Non-pigmented ciliary epithelial cell (primary cell): ENCODE measurements at regions not wholly inside any gene's neighbourhood (a gene's known extent, or its start where the extent isn't known, plus 50 kb on each side); places are given as distances from the start of the nearest gene placed in this dataset.
"Not testable (repeated sequence)": the region's sequence is repeated elsewhere in the genome, so short reads cannot be mapped to it uniquely, and the experiment has no call there.

ENCODE experiments used
- DNase-seq: peaks from one replicate; pipeline ENCODE4 v3.0.0-alpha.2; 2010; ENCODE audit warnings: low read depth

DNA sequence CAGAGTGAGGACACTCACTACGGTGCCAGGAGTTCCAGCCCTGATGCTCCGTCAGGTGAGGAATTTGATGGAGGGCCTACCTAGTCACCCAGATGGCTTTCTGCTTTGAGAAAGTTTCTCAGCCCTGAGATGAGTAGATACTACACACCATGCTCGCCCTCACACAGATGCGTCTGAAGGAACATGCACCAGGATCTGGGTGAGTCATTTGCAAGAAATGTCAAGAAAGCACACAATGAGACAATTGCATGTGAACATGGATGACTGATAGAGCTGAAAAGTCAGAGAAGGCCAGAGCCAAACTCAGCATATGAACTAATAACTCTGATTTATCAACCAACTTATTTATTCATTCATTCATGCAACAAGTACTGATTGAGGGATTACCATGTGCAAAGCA, 483.9 kb downstream of the OMA1 start:
- DNase-seq, result no peak

DNA sequence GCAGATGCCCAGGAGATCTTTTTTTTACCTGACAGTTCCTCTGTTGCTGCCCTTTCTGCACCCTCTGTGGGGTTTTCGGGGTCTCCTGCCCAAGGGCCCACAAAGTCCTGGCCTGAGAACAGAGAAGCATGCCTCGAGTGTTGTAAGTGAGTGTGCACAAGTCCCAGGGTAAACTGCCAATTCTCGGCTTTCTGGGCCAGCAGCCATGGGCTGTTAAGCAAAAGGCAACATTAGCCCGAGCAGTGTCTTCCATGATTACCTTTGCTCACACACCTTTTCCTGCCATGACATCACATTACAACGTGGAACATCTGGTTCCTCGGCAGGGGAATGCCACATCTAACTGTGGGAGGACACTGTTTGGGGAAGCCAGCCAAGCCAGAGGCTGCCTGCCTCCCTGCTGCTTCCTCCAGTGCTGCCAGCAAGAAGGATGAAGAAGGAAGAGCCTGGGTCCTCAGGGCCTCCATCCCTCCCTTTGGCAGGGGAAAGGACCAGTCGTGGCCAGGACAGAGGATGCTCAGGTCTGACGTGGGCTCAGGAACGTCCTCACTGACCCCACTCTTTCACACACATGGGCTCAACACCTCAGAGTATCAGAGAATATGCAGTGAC, 485.9 kb downstream of the OMA1 start:
- no peak for DNase-seq

DNA sequence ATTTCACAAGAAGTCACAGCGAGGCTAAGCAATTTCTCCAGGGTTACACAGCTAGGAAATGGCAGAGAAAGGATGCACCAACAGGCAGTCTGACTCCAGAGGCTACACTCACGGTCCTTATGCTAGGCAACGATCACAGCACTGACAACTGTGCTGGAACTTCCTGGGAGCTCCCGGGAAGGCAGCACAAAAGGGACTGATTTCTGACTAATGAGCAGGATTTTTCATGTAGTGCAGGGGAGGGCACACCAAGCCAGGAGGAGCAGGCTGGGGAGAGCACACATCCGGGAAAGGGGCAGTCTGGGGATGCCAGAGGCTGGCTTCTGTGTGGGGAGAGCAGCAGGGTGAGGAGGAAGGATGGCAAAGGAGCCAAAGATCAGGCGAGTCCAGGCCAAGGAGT, 486.7 kb downstream of the OMA1 start:
- DNase-seq, result no peak

DNA sequence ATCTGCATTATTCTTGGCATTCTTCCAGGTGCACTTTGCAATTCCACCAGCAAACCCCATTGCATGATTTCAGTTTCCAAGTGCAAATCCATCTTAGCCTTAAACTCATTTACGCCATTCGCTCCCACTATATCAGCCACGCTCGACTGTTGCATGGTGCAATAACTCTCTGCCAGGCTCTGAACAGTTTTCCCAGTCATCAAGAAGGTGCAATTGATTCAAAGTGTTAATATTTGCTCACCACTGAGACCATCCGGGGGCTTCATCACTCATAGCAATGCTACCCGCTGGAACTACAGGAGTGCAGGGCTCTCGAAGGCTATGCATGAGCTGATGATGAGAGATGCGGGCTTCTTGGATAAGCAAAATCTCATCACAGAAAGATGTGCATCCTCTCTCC, 488.2 kb downstream of the OMA1 start:
- DNase-seq, result no peak

DNA sequence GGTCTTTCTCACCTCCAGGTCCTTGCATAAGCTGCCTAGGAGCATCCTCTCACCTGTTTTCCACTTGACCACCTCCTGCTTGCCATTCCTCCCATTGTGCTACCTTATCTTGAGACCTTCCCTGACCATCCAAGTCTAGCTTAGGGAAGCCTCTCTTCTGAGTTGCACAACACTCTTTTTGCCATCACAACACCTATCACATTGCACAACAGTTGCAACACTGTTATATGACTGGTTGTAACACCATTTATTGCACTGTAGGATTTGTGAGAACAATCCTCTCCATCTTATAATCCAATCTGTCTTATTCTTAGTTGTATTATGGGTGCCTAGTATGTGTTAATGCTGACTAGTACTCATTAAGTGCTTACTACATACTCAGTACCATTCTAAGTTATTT, 488.7 kb downstream of the OMA1 start:
- no peak for DNase-seq

DNA sequence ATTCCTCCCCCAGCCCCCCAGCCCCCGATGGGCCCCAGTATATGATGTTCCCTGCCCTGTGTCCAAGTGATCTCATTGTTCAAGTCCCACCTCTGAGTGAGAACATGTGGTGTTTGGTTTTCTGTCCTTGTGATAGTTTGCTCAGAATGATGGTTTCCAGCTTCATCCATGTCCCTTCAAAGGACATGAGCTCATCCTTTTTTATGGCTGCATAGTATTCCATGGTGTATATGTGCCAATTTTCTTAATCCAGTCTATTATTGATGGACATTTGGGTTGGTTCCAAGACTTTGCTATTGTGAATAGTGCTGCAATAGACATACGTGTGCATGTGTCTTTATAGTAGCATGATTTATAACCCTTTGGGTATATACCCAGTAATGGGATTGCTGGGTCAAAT, 495.3 kb downstream of the OMA1 start:
- not testable (repeated sequence) for DNase-seq

DNA sequence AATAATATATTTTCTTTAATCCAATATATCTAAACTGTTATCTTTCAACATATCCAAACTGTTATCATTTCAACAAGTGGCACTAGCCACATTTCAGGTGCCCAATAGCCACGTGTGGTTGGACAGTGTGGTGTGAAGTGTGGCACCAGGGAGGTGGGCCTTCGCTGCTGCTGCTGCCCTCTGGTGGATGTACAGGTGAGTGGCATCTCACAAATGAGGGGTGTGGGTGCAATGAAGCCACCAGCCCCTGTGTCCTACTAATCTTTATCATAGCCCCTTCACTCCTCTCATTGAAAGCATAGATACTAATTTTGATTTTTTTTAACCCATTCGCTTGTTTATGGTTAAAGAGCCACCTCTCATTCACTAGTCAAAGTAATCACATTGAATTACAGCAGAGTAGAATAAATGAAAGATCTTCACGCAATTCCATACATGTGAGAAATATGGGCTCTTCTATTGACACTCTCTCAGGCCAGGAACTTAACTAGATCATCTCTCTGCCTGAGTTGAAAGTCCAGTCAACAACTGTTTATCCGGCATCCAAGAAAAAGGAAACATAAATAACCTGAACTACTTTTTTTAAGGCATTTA, 499.2 kb downstream of the OMA1 start:
- DNase-seq, result no peak

DNA sequence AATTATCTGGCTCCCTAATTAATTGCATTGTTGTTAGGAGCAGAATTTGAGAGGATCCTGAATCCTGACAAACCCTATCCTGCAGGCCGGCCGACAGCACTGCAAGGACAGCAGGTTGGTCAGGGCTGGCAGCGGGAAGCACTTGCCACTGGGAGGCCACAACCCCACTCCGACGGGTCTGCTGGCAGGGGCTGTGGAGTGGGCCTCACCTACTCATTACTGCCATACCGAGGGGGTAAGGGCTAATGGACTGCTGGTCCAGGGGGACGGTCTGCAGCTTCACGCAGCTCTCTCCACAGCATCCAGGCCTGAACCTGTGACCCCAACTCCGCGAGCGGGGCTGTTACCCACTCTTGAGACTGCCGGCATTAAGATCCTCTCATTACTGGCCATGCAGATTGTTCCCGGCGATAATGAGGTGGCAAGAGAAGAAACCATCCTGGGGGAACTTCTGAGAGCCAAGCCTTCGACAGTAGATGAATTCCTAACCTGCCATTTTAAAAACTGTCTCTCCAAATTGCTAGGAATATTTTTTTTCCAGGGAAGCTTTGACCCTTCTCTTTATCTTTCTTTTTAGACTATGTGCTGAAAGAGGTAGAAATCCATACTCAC, 501.3 kb downstream of the OMA1 start:
- DNase-seq, result no peak

DNA sequence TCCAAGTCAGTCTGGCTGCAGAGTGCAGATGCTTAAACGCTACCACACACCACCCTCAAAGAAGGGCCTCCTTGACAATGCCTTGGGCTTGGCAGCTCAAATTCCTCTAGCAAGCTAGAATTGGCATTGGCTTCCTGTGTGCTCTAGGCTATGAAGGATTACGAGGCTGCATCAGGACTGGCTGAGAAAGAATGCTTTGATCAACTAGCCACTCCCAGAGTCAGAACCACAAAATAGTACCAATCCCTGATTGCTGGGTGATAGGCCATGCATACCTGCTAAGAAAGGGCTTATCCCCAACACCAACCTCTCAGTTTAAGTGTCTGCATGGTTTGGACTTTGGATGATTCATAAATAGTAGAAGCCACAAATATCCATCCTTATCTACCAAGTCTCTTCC, 504.9 kb downstream of the OMA1 start:
- peak; percentile 3 for DNase-seq

DNA sequence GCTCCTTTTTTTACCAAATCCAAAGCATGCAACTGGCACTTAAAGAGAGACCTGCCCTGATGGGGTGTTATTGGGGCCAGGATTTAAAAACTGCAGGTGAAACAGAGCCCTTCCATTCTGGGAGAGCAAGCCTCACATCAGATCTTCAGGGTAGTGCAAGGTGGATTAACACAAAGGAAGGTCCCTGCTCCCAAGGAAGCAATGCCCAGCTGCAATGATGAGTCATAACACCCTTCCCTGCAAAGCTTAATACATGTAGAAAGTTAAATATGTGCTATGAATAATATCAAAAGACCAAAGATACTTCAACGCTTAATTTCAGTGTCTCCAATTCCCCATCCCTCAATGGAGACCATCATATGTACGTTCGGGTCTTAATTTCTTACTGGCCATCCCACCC, 508.0 kb downstream of the OMA1 start:
- DNase-seq, result no peak

DNA sequence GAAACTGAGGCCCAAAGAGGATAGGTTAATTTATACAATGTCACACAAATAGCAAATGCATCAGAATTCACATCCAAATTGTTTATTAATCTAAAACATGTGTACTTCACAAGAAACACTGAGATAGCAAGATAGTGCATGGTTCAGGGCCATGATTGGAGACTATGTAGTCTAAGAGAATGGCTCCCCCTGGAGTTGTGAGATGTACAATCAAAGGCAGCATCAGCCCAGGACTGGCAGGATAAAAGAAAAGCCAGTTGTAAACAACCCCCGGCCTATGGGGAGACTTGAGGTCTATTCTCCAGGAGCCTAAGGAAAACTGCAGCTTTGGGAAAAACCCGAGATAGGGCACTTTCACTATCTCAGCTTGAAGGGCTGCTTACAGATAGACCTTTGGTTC, 511.0 kb downstream of the OMA1 start:
- DNase-seq, result no peak

DNA sequence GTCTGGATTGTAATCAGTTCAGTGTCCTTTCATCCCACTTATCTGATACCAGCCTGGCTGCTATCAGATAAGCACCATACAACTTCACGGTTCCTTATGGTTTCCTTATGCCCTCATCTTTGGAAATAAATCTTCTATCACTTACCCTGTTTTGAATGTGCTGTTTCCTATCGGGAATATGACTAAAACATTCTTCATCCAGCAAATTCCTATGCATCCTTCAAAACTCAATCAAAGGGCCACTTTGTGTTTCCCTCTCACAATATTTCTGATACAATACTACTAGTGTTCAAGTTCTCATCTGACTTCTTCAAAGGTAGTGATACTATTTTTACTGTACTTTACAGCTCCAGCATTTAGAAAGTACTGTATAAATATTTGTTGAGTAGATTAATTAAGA, 513.2 kb downstream of the OMA1 start:
- no peak for DNase-seq

DNA sequence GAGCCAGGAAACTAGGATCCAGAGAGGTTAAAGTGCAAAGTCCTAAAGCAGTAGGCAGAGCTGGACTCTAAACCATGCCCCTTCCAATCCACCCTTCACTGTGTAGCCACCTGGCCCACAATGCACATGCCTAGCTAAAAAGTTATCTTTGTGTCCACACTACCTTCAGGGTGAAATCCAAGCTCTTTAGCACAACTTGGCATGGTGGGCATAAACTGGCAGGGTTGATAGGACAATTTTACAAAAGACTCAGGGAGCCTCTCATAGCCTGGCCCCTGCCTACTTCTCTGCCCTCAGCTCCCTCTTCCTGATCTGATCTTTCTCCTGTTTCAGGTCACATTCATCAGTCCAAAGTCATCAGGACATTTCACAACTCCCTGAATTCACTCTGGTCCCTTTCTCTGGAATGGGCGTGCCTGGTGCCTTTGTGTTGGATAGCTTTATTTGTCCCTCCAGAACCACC, 513.9 kb downstream of the OMA1 start:
- no peak for DNase-seq

DNA sequence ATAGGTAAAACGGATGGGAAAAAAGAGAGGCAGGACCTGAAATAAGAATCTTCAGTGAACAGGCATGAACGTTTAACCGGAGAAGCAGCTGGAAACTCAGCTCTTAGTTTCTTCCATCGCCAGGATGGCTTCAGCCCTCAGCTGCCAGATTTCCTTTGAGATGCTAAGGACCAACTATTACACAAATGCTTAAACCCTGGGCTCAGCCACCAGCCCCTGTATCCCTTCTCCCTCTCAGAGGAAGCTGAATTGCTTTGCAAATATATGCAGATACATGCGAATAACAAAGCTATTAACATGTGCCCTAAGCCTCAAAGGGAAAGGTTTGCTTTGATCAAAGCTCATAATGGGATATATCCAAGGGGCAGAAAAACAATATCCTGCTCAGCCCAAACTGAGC, 515.1 kb downstream of the OMA1 start:
- DNase-seq, result no peak

DNA sequence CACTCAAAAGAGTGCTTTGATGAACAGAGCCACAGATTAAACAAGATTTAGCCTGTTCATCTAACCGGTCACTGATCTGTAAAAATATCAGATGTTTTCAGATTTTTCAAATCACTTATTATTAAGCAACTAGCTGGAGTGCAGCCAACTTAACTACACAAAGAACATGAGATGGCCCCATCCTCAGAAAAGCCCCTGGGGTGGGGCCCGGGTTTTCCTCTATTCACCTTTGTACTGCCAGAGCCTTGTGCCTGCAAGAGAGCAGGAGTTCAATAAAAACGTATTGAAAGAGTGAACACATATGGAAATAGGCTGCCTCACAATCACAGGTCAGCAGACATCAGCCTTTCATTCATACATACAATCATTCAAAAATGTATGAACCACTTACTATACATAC, 516.1 kb downstream of the OMA1 start:
- no peak for DNase-seq

DNA sequence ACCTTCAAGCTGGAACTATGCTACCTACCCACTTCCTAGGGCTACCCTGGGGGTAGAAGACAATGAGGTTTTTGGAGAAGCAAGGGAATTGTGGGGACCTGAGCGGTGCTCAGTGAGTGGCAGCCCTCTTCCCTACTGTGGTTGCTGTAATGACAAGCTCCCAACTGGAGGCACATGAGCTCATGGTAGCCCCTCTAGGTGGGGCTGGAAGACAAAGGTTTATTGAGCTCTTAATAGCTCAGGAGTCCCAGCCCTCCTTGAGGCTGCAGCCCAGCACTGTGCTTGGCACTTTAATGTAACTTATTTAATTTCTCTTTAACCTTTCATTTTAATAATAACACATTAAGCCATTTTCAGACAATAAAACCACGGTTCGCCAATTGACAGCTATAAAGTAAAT, 528.9 kb downstream of the OMA1 start:
- no peak for DNase-seq

DNA sequence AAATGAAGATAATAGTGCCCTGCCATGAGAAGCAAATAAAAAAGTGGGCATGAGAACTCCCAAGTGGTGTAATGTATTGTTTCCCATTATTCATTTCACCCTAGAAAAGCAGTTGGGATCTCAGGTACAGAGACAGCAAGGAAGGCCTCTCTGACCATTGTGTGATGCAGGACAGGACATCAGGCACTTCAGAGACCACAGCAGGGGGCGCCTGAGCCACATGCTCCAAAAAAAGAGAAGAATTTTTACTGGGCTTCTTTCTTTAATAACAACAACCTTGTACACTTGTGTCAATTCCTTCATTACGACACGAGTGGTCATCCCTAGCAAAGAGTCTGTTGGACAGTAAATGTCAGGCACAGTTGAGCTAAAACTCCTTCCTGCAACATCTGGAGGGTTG, 533.3 kb downstream of the OMA1 start:
- DNase-seq, result no peak

DNA sequence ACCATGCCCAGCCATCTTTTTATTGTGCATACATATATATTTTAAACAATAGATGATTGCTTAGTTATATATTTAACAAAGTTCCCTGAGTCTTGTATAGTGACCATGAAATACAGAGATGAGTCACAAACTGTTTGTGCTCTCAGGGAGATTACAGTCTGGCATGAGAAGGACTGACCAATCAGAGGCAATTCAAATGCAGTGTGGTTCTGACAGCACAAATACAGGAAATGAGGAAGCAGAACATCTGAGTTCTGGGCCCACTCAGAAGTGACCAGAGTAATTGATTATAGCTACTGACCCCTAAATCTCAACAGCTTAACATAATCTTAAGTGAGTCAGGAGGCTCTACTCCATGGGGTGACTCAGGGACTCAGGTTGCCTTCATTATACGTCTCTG, 534.5 kb downstream of the OMA1 start:
- DNase-seq, result no peak

DNA sequence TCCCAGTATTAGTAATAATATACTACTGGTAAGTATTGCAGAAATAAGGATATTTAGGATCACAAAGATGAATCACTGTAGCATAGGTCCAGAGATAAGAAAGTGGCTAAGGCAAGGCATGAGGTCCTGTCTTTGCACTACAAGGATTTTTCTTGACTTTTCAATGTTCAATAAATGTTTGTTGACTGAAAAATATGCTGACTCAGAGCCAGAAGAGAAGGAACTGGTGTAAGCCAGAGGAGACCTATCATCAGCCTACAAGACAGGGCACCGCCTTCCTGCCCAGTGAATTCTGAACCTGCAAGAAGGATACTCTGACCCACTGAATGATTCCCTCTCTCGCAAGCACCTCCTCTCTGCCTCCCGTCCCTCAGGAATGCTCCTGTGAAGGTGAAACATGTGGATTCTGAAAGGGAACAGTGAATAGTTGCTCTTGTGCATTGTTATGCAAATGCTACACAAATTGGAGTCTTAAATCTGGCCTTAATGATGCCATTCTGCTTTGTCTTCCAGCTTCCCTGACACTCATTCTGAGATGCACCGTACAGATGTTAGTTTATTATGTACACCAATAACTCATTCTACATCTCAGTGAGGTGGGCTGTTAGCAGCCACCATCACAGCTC, 540.0 kb downstream of the OMA1 start:
- no peak for DNase-seq

DNA sequence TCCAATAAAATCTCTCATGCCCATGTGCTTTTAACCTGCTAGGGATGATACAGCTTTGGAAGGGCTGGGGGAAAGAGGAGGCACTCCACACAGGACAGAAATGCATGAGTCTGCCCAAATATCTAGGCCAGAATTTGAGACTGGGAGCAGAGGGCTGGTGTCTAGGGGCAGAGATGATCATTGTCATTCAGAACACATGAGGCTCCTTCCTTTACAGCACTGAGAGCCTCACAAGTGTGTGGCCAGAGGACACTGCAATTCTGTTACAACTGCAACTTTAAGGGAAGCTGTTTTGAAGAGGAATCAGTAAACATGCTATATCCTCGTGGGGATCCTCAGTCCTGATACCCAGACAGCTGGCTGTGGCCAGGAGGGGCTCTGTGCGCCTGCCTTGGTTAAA, 541.3 kb downstream of the OMA1 start:
- no peak for DNase-seq

DNA sequence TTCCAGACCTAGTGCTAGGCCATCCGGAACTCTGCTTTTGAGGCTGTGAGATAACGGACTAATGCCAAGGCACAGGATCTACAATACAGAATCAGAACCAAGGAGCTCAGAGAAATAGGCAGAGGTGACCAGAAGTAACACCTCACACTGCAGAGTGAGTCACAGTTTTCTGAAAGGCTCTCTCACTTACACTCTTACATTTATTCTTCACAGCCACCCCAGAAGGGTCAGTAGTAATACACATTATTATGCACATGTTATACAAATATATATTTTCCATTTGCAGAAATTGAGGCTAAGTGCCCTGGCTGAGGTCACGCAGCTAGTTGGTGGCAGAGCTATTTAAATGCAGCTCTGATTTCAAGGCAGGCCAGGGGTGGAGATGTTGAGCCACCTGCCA, 542.5 kb downstream of the OMA1 start:
- DNase-seq, result no peak

DNA sequence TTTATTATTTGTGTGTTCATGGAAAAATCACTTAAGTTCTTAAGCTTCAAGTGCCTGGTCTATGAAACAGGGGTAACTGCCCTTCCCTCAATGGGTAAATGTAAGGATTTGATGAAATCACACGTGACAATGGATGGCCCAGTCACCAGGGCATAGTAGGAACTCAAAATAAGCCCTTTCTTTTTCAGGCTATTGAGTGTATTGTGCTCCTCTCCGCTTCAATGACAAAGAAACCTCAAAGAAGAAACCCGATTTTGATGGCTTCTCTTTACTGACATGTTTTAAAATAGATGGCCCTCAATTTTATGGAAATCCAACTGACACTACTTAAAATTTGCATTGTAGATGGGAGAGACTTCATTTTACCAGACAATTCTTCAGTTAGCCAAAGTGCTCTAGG, 543.5 kb downstream of the OMA1 start:
- DNase-seq, result no peak

DNA sequence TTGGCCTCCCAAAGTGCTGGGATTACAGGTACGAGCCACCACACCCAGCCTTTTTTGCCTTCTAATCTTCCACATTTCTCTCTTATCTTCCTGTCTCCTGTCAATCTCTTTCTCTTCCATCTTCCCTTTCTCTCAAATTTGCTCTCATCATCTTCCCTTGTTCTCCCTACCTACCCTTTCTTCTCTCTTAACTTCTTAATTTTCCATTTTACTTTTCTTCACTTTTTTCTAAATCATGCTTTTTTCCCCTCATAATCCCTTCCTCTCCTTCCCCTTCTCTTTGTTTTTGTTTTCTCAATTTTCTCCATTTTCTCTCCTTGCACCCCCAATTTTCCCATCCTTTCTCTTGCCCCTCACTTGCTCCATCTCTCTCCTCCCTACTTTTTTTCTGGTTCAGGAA, 545.7 kb downstream of the OMA1 start:
- no peak for DNase-seq

DNA sequence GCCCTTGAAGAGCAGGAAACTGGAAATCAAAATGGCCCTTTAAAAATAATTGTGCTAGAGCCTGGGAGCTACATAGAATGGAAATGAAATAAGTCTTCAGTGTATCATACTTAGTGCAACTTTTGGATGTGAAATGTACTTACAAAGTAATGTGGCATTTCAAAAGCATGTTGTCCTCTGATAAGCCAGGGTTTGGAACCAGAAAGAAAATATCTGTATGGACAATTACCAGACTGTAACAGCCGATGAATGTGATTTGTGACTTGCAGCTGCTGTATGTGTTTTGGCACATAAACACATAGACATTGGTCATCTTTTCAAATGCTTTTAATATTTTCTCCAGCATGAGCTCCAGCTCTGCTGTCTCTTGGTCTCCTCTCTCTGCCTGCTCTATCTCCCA, 546.4 kb downstream of the OMA1 start:
- DNase-seq, result no peak
